Left ventricle myocardium inferior (tissue), 1 donor: ENCODE measurements at regions not wholly inside any gene's neighbourhood (a gene's known extent, or its start where the extent isn't known, plus 50 kb on each side); places are given as distances from the start of the nearest gene placed in this dataset.

Experiments used
- DNase-seq: peaks from one replicate; pipeline ENCODE4 v3.0.0-alpha.2; 2020
- H3K27ac ChIP-seq: fragments of 200-600 bp; replicated peaks from 2 replicates; pipeline ENCODE4 v1.8.0; 2021
- H3K27me3 ChIP-seq: fragments of 200-600 bp; 2 replicates; pipeline ENCODE4 v1.8.0; 2021; ENCODE audit warnings: low read depth
- H3K36me3 ChIP-seq: fragments of 200-600 bp; 2 replicates; pipeline ENCODE4 v1.8.0; 2021
- H3K4me1 ChIP-seq: fragments of 200-600 bp; 2 replicates; pipeline ENCODE4 v1.8.0; 2021
- H3K4me3 ChIP-seq: fragments of 200-600 bp; 2 replicates; pipeline ENCODE4 v1.8.0; 2021; ENCODE audit warnings: mild to moderate bottlenecking, moderate library complexity
- H3K9me3 ChIP-seq: fragments of 200-600 bp; replicated peaks from 2 replicates; pipeline ENCODE4 v1.8.0; 2021
- intact Hi-C: fragments of 100-400 bp; cut with micrococcal nuclease; formaldehyde crosslinking; loops from one replicate; pipeline ENCODE4 v1.11.0; 2022
- TF ChIP-seq, protein P1 (sequence below): fragments of 200-600 bp; IDR thresholded peaks from 2 replicates; pipeline ENCODE4 v1.8.0; 2021; ENCODE audit warnings: antibody characterized with exemption, mild to moderate bottlenecking, borderline replicate concordance
- donor health status: DM: no; HTN: yes; CAD: no; lungs with severe emphysema.

DNA sequence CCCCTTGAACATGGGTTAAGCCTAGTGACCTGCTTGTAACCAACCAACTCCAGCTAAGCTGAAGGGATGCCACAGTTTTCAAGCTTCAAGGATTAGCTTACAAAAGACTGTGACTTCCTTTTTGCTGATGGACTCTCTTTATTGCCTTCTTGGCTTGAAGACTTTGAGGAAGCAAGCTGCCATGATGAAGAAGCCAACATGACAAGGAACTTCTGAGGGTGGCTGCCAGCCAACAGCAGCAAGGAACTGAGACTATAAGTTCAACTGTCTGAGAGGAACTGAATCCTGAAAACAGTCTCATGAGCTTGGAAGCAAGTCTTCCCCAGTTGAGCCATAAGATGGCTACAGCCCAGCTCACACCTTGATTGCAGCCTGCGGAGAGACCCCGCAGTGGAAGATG is 116.1 kb upstream of the TAF11L2 start:
- Histone ChIP-seq H3K27ac (no peak overlapping the region), H3K4me1 (no peaks in the 10 kb centered on the region), H3K4me3 (no peak overlapping the region), H3K9me3 (no peaks in the 10 kb centered on the region), H3K36me3 (no peaks in the 10 kb centered on the region), H3K27me3 (peaks cover under 1% of the 10 kb centered on the region)
- intact Hi-C loops = no loop called here
- TF ChIP-seq, protein P1, sequence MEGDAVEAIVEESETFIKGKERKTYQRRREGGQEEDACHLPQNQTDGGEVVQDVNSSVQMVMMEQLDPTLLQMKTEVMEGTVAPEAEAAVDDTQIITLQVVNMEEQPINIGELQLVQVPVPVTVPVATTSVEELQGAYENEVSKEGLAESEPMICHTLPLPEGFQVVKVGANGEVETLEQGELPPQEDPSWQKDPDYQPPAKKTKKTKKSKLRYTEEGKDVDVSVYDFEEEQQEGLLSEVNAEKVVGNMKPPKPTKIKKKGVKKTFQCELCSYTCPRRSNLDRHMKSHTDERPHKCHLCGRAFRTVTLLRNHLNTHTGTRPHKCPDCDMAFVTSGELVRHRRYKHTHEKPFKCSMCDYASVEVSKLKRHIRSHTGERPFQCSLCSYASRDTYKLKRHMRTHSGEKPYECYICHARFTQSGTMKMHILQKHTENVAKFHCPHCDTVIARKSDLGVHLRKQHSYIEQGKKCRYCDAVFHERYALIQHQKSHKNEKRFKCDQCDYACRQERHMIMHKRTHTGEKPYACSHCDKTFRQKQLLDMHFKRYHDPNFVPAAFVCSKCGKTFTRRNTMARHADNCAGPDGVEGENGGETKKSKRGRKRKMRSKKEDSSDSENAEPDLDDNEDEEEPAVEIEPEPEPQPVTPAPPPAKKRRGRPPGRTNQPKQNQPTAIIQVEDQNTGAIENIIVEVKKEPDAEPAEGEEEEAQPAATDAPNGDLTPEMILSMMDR = no peak
- peak; percentile 33 for DNase-seq

DNA sequence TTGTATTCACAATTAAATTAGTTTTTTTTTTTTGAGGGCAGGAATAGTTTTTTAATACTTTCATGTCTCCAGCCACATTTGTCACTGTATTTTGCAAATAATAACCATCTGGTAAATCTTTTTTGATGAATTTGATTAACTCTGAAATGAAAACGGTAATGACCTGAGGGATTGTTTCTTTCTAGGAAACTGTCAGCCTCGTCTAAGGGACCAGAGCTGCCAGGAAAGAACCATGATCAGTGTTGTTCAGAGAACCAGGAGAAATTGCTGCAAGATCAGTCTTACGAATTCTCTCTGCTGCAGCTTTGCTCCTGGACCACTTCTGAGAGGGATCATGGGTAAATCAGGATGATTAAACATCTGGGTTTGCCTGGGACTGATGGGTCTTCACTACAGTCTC is 114.5 kb upstream of the TAF11L2 start:
- Histone ChIP-seq H3K27ac (no peak overlapping the region), H3K4me1 (no peaks in the 10 kb centered on the region), H3K36me3 (no peaks in the 10 kb centered on the region), H3K4me3 (no peak overlapping the region), H3K9me3 (no peaks in the 10 kb centered on the region), H3K27me3 (no peaks in the 10 kb centered on the region)
- intact Hi-C loops = no loop called here
- TF ChIP-seq, protein P1 = no peak
- DNase-seq = no peak

- no peaks in the 10 kb centered on the region for H3K36me3 ChIP-seq
- DNase-seq = no peak
- no peaks in the 10 kb centered on the region for H3K9me3 ChIP-seq
- no peaks in the 10 kb centered on the region for H3K4me1 ChIP-seq
- intact Hi-C loops = no loop called here
- H3K4me3 ChIP-seq = no peak overlapping the region
- no peaks in the 10 kb centered on the region for H3K27me3 ChIP-seq
- H3K27ac ChIP-seq = no peak overlapping the region
- TF ChIP-seq, protein P1 = no peak
These were observed 113.8 kb upstream of the TAF11L2 start for GRCh38 chr5:17384181-17384580.

DNA sequence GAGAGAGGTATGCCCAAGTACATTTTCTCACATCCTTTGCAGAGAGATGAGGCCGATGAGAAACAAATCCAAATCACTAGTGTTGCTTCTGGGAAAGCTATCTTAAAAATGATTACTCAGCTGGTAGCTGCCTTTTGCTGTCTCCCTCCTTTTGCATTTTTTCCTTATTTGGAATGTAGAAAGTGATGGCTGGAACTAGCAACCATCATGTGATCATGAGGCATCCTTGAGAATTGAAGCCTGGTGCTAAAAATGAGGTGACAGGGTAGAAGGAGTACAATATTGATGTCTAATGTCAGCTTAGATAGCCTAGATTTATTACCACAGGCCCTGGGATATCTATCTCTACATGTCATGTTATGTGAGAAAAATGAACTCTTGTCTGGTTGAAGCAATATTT is 109.3 kb upstream of the TAF11L2 start:
- Histone ChIP-seq H3K9me3 (no peaks in the 10 kb centered on the region), H3K36me3 (no peaks in the 10 kb centered on the region), H3K27me3 (no peaks in the 10 kb centered on the region), H3K4me3 (no peak overlapping the region), H3K4me1 (no peaks in the 10 kb centered on the region), H3K27ac (no peak overlapping the region)
- DNase-seq = no peak
- intact Hi-C loops = no loop called here
- TF ChIP-seq, protein P1 = no peak

DNA sequence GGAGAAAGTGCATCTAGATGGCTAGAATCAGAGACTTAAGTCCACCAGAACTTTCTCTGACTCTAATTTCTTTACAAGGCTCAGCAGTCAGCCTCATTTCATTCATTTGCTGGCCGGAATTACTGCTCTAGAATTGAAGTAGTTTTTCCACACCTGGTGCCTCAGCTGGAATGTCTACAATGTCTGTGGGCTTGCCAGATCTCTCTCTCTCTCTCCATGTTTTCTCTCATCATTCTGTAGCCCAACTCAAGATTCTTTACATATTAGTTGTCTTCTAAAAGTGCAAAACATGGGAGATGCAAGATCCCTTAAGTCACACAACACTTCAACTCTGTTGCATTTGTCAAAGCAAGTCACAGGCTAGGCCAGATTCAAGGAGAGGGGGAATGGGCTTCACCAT is 103.9 kb upstream of the TAF11L2 start:
- TF ChIP-seq, protein P1 = no peak

More for the DNA sequence above, 103.9 kb upstream of the TAF11L2 start:
- Histone ChIP-seq H3K9me3 (peaks cover 8% of the 10 kb centered on the region), H3K36me3 (no peaks in the 10 kb centered on the region), H3K4me3 (no peak overlapping the region), H3K27me3 (peaks cover 8% of the 10 kb centered on the region), H3K27ac (no peak overlapping the region), H3K4me1 (no peaks in the 10 kb centered on the region)
- DNase-seq = no peak
- intact Hi-C loops = no loop called here
